Vagina (tissue), 2 donors: ENCODE measurements at regions not wholly inside any gene's neighbourhood (a gene's known extent, or its start where the extent isn't known, plus 50 kb on each side); places are given as distances from the start of the nearest gene placed in this dataset.

Experiments used
- CTCF ChIP-seq, 3 experiments: fragments of 450-650 bp in 2 of 3; fragments of 200-600 bp in 1 of 3; sonication (generic) in 1 of 3; IDR thresholded peaks; one replicate each; pipeline ENCODE4 v1.5.1; 2017 to 2019; ENCODE audit warnings: antibody characterized with exemption in 3 of 3, mild to moderate bottlenecking in 2 of 3, moderate library complexity in 2 of 3
- POLR2A ChIP-seq, 2 donors: fragments of 450-650 bp; IDR thresholded peaks; one replicate each; pipeline ENCODE4 v1.6.1; 2017; ENCODE audit warnings: antibody characterized with exemption in 2 of 2, mild to moderate bottlenecking in 2 of 2, moderate library complexity in 2 of 2
- POLR2AphosphoS5 ChIP-seq, 2 donors: sonication (generic); formaldehyde crosslinking; IDR thresholded peaks; one replicate each; pipeline ENCODE4 v1.9.0; 2017; ENCODE audit warnings: antibody characterized with exemption in 2 of 2, mild to moderate bottlenecking in 2 of 2, low read depth in 1 of 2; ENCODE audit not compliant: insufficient read depth in 1 of 2

- TF ChIP-seq CTCF (IDR thresholded peaks at IDR 0.05), result no peak
- TF ChIP-seq POLR2A (IDR thresholded peaks at IDR 0.05), result no peak
- no peak for TF ChIP-seq POLR2AphosphoS5 (IDR thresholded peaks at IDR 0.05; ENCODE audit: insufficient read depth in 1 of 2, low read depth in 1 of 2)
These were observed 267.7 kb downstream of the GFRA1 start for GRCh38 chr10:116005301-116005700.
